ENCODE measurements at regions not wholly inside any gene's neighbourhood (a gene's known extent, or its start where the extent isn't known, plus 50 kb on each side); places are given as distances from the start of the nearest gene placed in this dataset.

DNA sequence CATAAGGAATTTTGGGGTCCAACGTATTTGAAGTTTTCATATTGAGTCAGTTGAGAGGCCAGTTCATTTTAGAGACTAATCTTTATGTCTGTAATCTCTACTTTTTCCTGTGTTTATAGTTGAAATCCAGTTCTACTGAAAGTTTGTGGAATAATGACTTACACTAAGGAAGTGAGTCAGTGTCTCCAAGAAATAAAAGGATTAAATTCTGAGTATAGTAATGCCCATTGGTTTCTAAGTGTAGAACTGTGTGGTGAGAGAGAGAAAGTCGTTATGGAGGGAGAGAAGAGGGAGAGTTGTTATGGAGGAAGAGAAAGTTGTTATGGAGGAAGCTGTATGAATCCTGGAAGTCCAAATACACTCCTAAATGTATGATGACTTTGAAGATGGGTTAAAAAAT lies 264.6 kb upstream of the HAND2 start:
- TF ChIP-seq POLR2A (IDR thresholded peaks at IDR 0.05) (no peak), POLR2AphosphoS5 (IDR thresholded peaks at IDR 0.05) (no peak)
- TF ChIP-seq, protein P1, sequence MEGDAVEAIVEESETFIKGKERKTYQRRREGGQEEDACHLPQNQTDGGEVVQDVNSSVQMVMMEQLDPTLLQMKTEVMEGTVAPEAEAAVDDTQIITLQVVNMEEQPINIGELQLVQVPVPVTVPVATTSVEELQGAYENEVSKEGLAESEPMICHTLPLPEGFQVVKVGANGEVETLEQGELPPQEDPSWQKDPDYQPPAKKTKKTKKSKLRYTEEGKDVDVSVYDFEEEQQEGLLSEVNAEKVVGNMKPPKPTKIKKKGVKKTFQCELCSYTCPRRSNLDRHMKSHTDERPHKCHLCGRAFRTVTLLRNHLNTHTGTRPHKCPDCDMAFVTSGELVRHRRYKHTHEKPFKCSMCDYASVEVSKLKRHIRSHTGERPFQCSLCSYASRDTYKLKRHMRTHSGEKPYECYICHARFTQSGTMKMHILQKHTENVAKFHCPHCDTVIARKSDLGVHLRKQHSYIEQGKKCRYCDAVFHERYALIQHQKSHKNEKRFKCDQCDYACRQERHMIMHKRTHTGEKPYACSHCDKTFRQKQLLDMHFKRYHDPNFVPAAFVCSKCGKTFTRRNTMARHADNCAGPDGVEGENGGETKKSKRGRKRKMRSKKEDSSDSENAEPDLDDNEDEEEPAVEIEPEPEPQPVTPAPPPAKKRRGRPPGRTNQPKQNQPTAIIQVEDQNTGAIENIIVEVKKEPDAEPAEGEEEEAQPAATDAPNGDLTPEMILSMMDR (IDR thresholded peaks at IDR 0.05), result no peak
